K562 (cell line): ENCODE measurements at regions not wholly inside any gene's neighbourhood (a gene's known extent, or its start where the extent isn't known, plus 50 kb on each side); places are given as distances from the start of the nearest gene placed in this dataset.

ENCODE experiments used
- ATAC-seq: fragments of 200-7000 bp; cut with Tn5 transposase; 3 replicates; pipeline ENCODE4 v1.9.1; 2020; ENCODE audit warnings: moderate library complexity
- BruUV-seq: library from RNA; stranded (reverse); fragments of 400-500 nt; replicated peaks from 2 replicates; lab custom pipeline; 2021; lab: Mats Ljungman, UMichigan
- CTCF ChIA-PET: fragments of 300-600 bp; formaldehyde crosslinking; extraction: SDS; loops from one replicate; lab custom pipeline; 2021; ENCODE audit warnings: low intra/inter-chr PET ratio; lab: Yijun Ruan, JAX
- POLR2A ChIA-PET: fragments of 300-600, 350-650 bp; sonication (Branson Sonifier 250); formaldehyde crosslinking; extraction: SDS; loops from one replicate; lab custom pipeline; 2021; ENCODE audit warnings: antibody characterized with exemption, inconsistent platforms; lab: Yijun Ruan, JAX
- DNase-seq, 4 experiments: peaks; one replicate each; pipeline versions ENCODE4 v3.0.0 to v3.0.0-alpha.2; 2011 to 2018; ENCODE audit warnings: low spot score in 3 of 4, mixed read lengths in 3 of 4; ENCODE audit errors: extremely low read depth in 1 of 4
- FAIRE-seq: peaks from 2 replicates; lab custom pipeline; 2011; peaks lifted over from hg19 to GRCh38; lab: Jason Lieb, UNC
- H2AFZ ChIP-seq: 2 replicates; pipeline ENCODE4 v1.6.0; 2011; ENCODE audit warnings: low read depth, low read length, control low read depth, inconsistent platforms
- H3K27ac ChIP-seq: fragments of 200-600 bp; 3 replicates; pipeline ENCODE4 v1.8.0; 2011; ENCODE audit warnings: low read depth, mild to moderate bottlenecking, control low read depth, inconsistent platforms, low read length, moderate library complexity, mixed read lengths; ENCODE audit errors: extremely low read depth
- H3K27me3 ChIP-seq, 2 experiments: fragments of 300-600 bp in 1 of 2; 2 replicates in 1 of 2; 3 replicates in 1 of 2; pipeline versions ENCODE4 v1.6.0 to v1.8.0; 2011; ENCODE audit warnings: inconsistent platforms in 2 of 2, low read length in 2 of 2, mild to moderate bottlenecking in 1 of 2, mixed read lengths in 1 of 2, moderate library complexity in 1 of 2; ENCODE audit not compliant: control insufficient read depth in 2 of 2, insufficient read depth in 2 of 2
- H3K36me3 ChIP-seq: fragments of 300-600 bp; 3 replicates; pipeline ENCODE4 v1.8.0; 2011; ENCODE audit warnings: mild to moderate bottlenecking, low read length, inconsistent platforms; ENCODE audit not compliant: control insufficient read depth, insufficient read depth
- H3K4me1 ChIP-seq, 2 experiments: fragments of 200-600 bp in 1 of 2; replicated peaks in 1 of 2; 2 replicates in 1 of 2; 3 replicates in 1 of 2; pipeline versions ENCODE4 v1.5.1 to v1.8.0; 2011; ENCODE audit warnings: inconsistent platforms in 2 of 2, low read length in 2 of 2, mild to moderate bottlenecking in 1 of 2, mixed read lengths in 1 of 2, moderate library complexity in 1 of 2; ENCODE audit not compliant: control insufficient read depth in 2 of 2, insufficient read depth in 2 of 2
- H3K4me2 ChIP-seq: 2 replicates; pipeline ENCODE4 v1.6.1; 2011; ENCODE audit warnings: low read length, control low read depth, inconsistent platforms, mixed read lengths; ENCODE audit not compliant: insufficient read depth
- H3K4me3 ChIP-seq: fragments of 200-600 bp; sonication (generic), shearing (Covaris generic); 2 replicates; pipeline ENCODE4 v1.5.1; 2016; ENCODE audit warnings: control low read depth, inconsistent platforms
- H3K79me2 ChIP-seq: fragments of 200-600 bp; 3 replicates; pipeline ENCODE4 v1.8.0; 2011; ENCODE audit warnings: low read length, inconsistent platforms; ENCODE audit not compliant: control insufficient read depth, insufficient read depth
- H3K9ac ChIP-seq, 2 experiments: 2 replicates each; pipeline versions ENCODE4 v1.6.0 to v1.6.1; 2011; ENCODE audit warnings: low read depth in 2 of 2, low read length in 2 of 2, control low read depth in 1 of 2, inconsistent platforms in 1 of 2, mild to moderate bottlenecking in 1 of 2, mixed read lengths in 1 of 2; ENCODE audit not compliant: insufficient read depth in 1 of 2
- H3K9me1 ChIP-seq: one replicate; pipeline ENCODE4 v1.6.0; 2011; ENCODE audit warnings: inconsistent platforms, mild to moderate bottlenecking, low read length, moderate library complexity; ENCODE audit not compliant: control insufficient read depth, insufficient read depth
- H3K9me3 ChIP-seq: replicated peaks from 2 replicates; pipeline ENCODE4 v1.5.1; 2011; ENCODE audit warnings: low read depth, low read length, inconsistent platforms; ENCODE audit not compliant: control insufficient read depth, insufficient read depth
- H4K20me1 ChIP-seq: replicated peaks from 2 replicates; pipeline ENCODE4 v1.6.1; 2011; ENCODE audit warnings: low read length, inconsistent platforms, mixed read lengths; ENCODE audit not compliant: control insufficient read depth, insufficient read depth
- RAD21 ChIP-seq, 2 experiments: fragments of 250-450 bp in 1 of 2; fragments of 450-650 bp in 1 of 2; sonication (Bioruptor Pico) in 1 of 2; formaldehyde crosslinking in 1 of 2; IDR thresholded peaks in 1 of 2; conservative IDR thresholded peaks in 1 of 2; 2 replicates each; pipeline versions ENCODE4 v1.4.0 to v1.8.0; 2020 to 2022; ENCODE audit warnings: mild to moderate bottlenecking in 2 of 2, moderate library complexity in 1 of 2
- YY1 ChIP-seq, 3 experiments: IDR thresholded peaks; 2 replicates each; pipeline ENCODE4 v1.6.1; 2011; ENCODE audit warnings: low read length in 2 of 3, mild to moderate bottlenecking in 2 of 3, moderate library complexity in 2 of 3, borderline replicate concordance in 1 of 3, control low read depth in 1 of 3, low read depth in 1 of 3; ENCODE audit not compliant: insufficient read depth in 3 of 3, insufficient replicate concordance in 2 of 3, control insufficient read depth in 1 of 3, insufficient read length in 1 of 3; ENCODE audit errors: extremely low read depth in 1 of 3
- WGBS: fragments of 100-300 bp; shearing (Covaris generic); methylation state at CpG from one replicate; pipeline ENCODE4 v1.1.6; 2016; ENCODE audit warnings: low coverage, mixed read lengths; ENCODE audit not compliant: insufficient coverage; ENCODE audit errors: missing lambda C conversion rate; 5-methylcytosine and 5-hydroxymethylcytosine counted together
- in situ Hi-C: fragments of 300-500 bp; cut with MboI; formaldehyde crosslinking; loops from 4 replicates; pipeline ENCODE4 v1.15.0; 2018; ENCODE audit warnings: inconsistent platforms, mixed read lengths
- intact Hi-C: fragments of 100-400 bp; cut with micrococcal nuclease; formaldehyde crosslinking; loops from 2 replicates; pipeline ENCODE4 v1.14.2; 2022
- TF ChIP-seq, protein P1 (sequence below), 2 experiments: fragments of 450-650 bp in 1 of 2; sonication (generic) in 1 of 2; formaldehyde crosslinking; conservative IDR thresholded peaks; 2 replicates each; pipeline versions ENCODE4 v1.4.0 to v1.8.1; 2020 to 2022; ENCODE audit warnings: mild to moderate bottlenecking in 1 of 2, missing genetic modification reagents in 1 of 2
- TF ChIP-seq, protein P2 (sequence below), 3 experiments: IDR thresholded peaks in 2 of 3; conservative IDR thresholded peaks in 1 of 3; 2 replicates each; pipeline ENCODE4 v1.5.1; 2011 to 2012; ENCODE audit warnings: low read length in 3 of 3, mild to moderate bottlenecking in 3 of 3, control low read depth in 2 of 3, improper control_type of control experiment in 1 of 3, inconsistent platforms in 1 of 3, low read depth in 1 of 3, mixed read lengths in 1 of 3, moderate library complexity in 1 of 3; ENCODE audit not compliant: insufficient read depth in 2 of 3
- TF ChIP-seq, protein P3 (sequence below): IDR thresholded peaks from 2 replicates; pipeline ENCODE4 v1.6.1; 2011; ENCODE audit warnings: borderline replicate concordance, low read depth, mild to moderate bottlenecking, moderate library complexity, low read length; ENCODE audit not compliant: insufficient read depth, poor library complexity, severe bottlenecking

DNA sequence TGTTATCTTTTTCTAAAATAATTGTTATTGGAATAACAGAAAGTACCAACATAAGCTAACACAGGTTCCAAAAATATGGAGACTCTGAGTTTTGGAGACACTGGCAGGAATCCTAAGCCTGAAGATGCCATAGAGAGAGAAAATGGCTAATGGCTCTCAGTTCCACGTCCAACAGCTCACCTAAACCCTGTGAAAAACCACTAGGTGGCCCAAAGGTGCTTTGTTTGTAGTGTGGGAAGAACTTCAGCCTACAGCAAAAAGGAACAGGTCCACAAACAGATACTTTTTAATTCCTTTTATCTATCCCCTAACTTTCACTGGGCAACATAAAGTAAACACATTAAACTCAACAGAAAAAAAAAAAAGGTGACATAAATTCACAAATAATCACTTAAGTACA lies 272.3 kb downstream of the SEMA3D start:
- WGBS = 10% methylated on average over 1 of the region's 1 CpG
- Histone ChIP-seq H3K4me2 (no peak overlapping the region), H3K27ac (no peak overlapping the region), H3K4me3 (no peak overlapping the region), H2AFZ (peak overlapping the region; percentile 2; the same call in 1 of the 2 replicates), H3K9me3 (no peaks in the 10 kb centered on the region), H3K27me3 (no peaks in the 10 kb centered on the region), H3K36me3 (no peaks in the 10 kb centered on the region), H3K4me1 (peaks cover 0 to 25% of the 10 kb centered on the region in 2 experiments; a peak in 3 of 5 replicates), H3K9ac (no peak overlapping the region), H3K79me2 (no peaks in the 10 kb centered on the region), H4K20me1 (no peaks in the 10 kb centered on the region), H3K9me1 (no peaks in the 10 kb centered on the region)
- peak; percentile 32 for FAIRE-seq
- TF ChIP-seq, protein P1, sequence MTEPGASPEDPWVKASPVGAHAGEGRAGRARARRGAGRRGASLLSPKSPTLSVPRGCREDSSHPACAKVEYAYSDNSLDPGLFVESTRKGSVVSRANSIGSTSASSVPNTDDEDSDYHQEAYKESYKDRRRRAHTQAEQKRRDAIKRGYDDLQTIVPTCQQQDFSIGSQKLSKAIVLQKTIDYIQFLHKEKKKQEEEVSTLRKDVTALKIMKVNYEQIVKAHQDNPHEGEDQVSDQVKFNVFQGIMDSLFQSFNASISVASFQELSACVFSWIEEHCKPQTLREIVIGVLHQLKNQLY (CRISPR knock-in tag; conservative IDR thresholded peaks at IDR 0.05) = no peak
- TF ChIP-seq, protein P2, sequence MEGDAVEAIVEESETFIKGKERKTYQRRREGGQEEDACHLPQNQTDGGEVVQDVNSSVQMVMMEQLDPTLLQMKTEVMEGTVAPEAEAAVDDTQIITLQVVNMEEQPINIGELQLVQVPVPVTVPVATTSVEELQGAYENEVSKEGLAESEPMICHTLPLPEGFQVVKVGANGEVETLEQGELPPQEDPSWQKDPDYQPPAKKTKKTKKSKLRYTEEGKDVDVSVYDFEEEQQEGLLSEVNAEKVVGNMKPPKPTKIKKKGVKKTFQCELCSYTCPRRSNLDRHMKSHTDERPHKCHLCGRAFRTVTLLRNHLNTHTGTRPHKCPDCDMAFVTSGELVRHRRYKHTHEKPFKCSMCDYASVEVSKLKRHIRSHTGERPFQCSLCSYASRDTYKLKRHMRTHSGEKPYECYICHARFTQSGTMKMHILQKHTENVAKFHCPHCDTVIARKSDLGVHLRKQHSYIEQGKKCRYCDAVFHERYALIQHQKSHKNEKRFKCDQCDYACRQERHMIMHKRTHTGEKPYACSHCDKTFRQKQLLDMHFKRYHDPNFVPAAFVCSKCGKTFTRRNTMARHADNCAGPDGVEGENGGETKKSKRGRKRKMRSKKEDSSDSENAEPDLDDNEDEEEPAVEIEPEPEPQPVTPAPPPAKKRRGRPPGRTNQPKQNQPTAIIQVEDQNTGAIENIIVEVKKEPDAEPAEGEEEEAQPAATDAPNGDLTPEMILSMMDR (IDR thresholded peaks at IDR 0.05 in 2 of 3, conservative IDR thresholded peaks at IDR 0.05 in 1 of 3; ENCODE audit: insufficient read depth in 2 of 3, low read depth in 1 of 3, low read length in 3 of 3) = peak; percentile 21 to 51 (median 24); a peak in 3 of 6 replicates
- TF ChIP-seq, protein P3, sequence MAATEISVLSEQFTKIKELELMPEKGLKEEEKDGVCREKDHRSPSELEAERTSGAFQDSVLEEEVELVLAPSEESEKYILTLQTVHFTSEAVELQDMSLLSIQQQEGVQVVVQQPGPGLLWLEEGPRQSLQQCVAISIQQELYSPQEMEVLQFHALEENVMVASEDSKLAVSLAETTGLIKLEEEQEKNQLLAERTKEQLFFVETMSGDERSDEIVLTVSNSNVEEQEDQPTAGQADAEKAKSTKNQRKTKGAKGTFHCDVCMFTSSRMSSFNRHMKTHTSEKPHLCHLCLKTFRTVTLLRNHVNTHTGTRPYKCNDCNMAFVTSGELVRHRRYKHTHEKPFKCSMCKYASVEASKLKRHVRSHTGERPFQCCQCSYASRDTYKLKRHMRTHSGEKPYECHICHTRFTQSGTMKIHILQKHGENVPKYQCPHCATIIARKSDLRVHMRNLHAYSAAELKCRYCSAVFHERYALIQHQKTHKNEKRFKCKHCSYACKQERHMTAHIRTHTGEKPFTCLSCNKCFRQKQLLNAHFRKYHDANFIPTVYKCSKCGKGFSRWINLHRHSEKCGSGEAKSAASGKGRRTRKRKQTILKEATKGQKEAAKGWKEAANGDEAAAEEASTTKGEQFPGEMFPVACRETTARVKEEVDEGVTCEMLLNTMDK = peak; percentile 59
- TF ChIP-seq YY1 (IDR thresholded peaks at IDR 0.05; ENCODE audit: borderline replicate concordance in 1 of 3, control insufficient read depth in 1 of 3, extremely low read depth in 1 of 3, insufficient read depth in 3 of 3, insufficient read length in 1 of 3, insufficient replicate concordance in 2 of 3, low read depth in 1 of 3, low read length in 2 of 3) (peak in 1 of 3 experiments; percentile 24), RAD21 (CRISPR knock-in tag; conservative IDR thresholded peaks at IDR 0.05 in 1 of 2, IDR thresholded peaks at IDR 0.05 in 1 of 2) (peak in 1 of 2 experiments; percentile 66; a peak in 3 of 4 replicates)
- no TSS peak for BruUV-seq
- ATAC-seq = peak; percentile 84
- in situ Hi-C loops = no loop called here
- ChIA-PET POLR2A (no interaction called here), CTCF (interaction anchor here (1.5 kb wide), 1 partner anchor 107 kb away, joined by 6 read pairs; no protein-coding TSS in a partner anchor)
- intact Hi-C loops = loop anchor here (2.0 to 10.0 kb wide), 3 partner anchors 67 to 420 kb away; no protein-coding TSS in a partner anchor
- peak in 2 of 4 experiments; percentile 17 to 60 for DNase-seq
